DMS114 treated with DMSO at 0.1 percent for 48 hours (cell line): ENCODE measurements at regions not wholly inside any gene's neighbourhood (a gene's known extent, or its start where the extent isn't known, plus 50 kb on each side); places are given as distances from the start of the nearest gene placed in this dataset.

ENCODE experiments used
- DNase-seq: peaks from one replicate; lab custom pipeline; 2025; ENCODE audit not compliant: unreplicated experiment; lab: John Stamatoyannopoulos, UW

- DNase-seq = no peak
These were observed 56.5 kb downstream of the CT47B1 start for GRCh38 chrX:120819126-120819525.

- DNase-seq = no peak
These were observed 61.7 kb downstream of the CT47B1 start for GRCh38 chrX:120813982-120814381.

- no peak for DNase-seq
These were observed 74.2 kb downstream of the CT47B1 start for GRCh38 chrX:120801426-120801825.

- no peak for DNase-seq
These were observed 78.3 kb downstream of the CT47B1 start for GRCh38 chrX:120797188-120797851.

- no peak for DNase-seq
These were observed 80.4 kb downstream of the CT47B1 start for GRCh38 chrX:120795301-120795700.

GRCh38 chrX:120794525-120794975 is 81.1 kb downstream of the CT47B1 start:
- no peak for DNase-seq

GRCh38 chrX:120793098-120793497 is 82.6 kb downstream of the CT47B1 start:
- DNase-seq = no peak

GRCh38 chrX:120791013-120791643 is 84.5 kb downstream of the CT47B1 start:
- no peak for DNase-seq

GRCh38 chrX:120790552-120790951 is 85.1 kb downstream of the CT47B1 start:
- no peak for DNase-seq

GRCh38 chrX:120790118-120790517 is 85.5 kb downstream of the CT47B1 start:
- DNase-seq = peak; percentile 27

GRCh38 chrX:120781403-120781802 is 94.3 kb downstream of the CT47B1 start:
- no peak for DNase-seq

- DNase-seq = no peak
These were observed 99.7 kb downstream of the CT47B1 start for GRCh38 chrX:120775959-120776358.

GRCh38 chrX:120774606-120775005 is 101.1 kb downstream of the CT47B1 start:
- DNase-seq = no peak

- no peak for DNase-seq
These were observed 101.9 kb downstream of the CT47B1 start for GRCh38 chrX:120773801-120774200.

GRCh38 chrX:120769576-120770341 is 105.9 kb downstream of the CT47B1 start:
- no peak for DNase-seq

GRCh38 chrX:120768681-120769080 is 107.0 kb downstream of the CT47B1 start:
- no peak for DNase-seq

- DNase-seq = no peak
These were observed 107.4 kb downstream of the CT47B1 start for GRCh38 chrX:120768254-120768653.

GRCh38 chrX:120763269-120763668 is 112.4 kb downstream of the CT47B1 start:
- DNase-seq = no peak

- DNase-seq = no peak
These were observed 113.9 kb downstream of the CT47B1 start for GRCh38 chrX:120761810-120762209.

- DNase-seq = no peak
These were observed 116.0 kb downstream of the CT47B1 start for GRCh38 chrX:120759685-120760084.

- no peak for DNase-seq
These were observed 120.4 kb downstream of the CT47B1 start for GRCh38 chrX:120755066-120755846.
